Stimulated activated CD4-positive, alpha-beta T cell treated with anti-CD3 and anti-CD28 coated beads, TNF-alpha, amount 100 ng/mL, for 24 hours (primary cell): ENCODE measurements at regions not wholly inside any gene's neighbourhood (a gene's known extent, or its start where the extent isn't known, plus 50 kb on each side); places are given as distances from the start of the nearest gene placed in this dataset.
A peak's percentile ranks its signal among the peaks of the same experiment; 100 is the strongest.

Experiments used
- DNase-seq, 3 experiments: peaks; one replicate each; pipeline ENCODE4 v3.0.0-alpha.2; 2020; ENCODE audit warnings: low read depth in 3 of 3

DNA sequence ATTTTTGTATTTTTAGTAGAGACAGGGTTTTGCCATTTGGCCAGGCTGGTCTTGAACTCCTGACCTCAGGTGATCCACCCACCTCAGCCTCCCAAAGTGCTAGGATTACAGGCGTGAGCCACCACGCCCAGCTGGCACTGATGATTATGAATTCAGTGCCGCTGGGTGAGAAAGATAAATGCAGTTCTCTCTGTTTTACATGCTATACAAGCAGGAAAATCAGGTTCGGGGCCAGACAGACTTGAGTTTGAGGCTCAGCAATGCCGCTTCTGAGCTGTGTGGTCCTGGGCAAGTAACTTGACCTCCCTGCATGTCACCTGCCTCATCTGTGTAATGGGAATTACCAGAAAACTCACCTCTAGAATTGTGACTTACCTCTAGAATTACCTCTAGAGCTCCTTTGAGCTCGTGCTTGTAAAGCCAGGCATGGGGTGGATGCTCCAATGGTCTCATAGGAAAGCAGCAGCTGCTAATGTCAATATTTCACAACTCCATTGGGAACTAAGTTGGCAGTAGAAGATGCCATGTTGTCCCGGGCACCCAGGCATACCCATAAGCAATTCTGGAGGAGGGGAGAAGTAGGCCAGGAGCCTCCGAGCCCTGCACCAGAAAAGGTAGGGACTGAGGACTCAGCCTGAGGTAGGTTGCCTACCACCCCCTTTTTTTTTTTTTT lies 119.8 kb upstream of the SLC25A33 start:
- no peak for DNase-seq

DNA sequence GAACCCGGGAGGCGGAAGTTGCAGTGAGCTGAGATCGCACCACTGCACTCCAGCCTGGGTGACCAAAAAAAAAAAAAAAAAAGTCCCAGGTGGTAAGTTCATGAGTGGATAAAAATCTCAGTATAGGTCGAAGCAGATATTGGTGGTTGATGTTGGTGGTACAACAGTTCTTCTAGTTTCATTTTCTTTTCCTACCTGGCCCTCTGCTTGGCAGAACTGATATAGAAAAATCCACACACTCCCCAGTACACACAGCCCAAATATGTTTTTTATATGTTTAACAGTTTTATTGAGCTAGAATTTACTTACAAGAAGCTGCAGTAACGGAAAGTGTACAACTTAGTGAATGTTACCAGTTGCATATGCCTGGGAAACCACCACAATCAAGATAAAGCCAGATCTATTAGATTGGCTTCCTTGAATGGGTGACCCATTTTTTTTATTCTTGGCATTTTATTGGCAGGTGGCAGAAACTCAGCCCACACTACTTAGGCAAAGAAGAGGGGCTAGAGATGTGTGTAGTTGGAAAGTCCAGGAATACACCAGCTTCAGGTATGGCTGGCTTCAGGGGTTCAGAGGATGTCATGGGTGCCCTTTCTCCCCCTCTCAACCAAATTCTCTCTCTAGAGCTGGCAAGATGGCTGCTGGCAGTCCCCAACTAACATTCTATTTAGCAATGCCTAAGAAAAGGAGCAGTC lies 118.3 kb upstream of the SLC25A33 start:
- no peak for DNase-seq

DNA sequence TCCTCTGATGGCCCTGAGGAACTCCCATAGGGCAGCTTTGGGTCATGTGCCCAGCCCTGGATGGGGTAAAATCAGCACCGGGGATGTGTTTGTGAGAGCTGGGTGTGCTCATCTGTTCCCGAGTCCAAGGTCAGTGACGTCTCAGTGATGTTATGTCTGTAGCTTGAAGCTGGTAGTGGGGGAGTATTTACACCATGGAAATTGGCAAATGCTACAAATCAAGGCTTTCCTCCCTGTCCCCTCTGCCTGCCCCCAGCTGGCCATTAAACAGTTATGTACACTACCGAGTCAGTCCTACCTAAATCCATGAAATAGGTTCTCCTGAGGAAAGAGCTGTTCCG lies 117.8 kb upstream of the SLC25A33 start:
- DNase-seq, result no peak

DNA sequence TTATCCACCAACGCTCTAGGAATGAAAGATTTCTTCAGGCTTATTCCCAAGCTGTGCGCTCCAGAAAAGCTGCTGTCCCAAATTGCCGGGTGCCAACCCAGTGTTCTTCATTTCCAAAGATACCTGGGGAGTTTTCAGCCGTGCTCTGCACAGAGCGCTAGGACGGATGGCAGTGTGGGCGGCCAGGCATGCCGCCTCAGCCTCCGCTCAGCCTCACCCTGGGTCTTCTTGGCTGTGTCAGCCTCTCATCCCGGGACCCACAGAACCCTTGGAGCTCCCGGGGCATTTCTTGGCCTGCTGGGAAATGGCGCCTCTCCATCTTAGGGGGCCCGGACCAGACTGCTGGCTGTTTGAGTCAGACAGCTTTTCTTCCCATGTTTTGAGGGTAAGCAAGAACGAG lies 116.9 kb upstream of the SLC25A33 start:
- DNase-seq, result no peak

DNA sequence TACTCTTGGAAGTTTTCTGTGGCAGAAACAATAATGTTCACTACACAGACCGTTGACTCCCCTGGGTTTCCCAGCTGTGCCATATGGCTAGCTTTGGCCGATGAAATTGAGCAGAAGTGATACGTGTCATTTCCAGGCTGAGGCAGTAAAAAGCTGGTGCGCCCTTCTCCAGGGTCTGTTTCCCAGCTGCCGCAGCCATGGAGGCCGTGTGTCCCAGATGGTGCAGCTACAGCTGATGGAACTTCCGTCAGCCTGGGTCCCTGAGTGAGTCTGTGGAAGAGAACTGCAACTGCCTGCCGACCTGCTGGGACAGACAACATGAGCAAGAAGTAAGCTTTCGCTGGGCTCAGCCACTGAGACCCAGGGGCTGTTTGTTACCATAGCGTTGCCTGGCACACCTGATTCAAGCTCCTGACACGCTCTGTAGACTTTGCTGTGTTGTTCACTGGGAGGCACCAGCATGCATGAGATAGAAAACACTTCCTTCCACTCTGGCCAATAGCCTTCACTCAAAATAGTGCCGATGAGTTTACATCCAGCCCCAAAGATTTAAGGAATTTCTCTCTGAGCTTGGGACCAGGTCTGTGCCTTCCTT lies 116.3 kb upstream of the SLC25A33 start:
- DNase-seq, result no peak

DNA sequence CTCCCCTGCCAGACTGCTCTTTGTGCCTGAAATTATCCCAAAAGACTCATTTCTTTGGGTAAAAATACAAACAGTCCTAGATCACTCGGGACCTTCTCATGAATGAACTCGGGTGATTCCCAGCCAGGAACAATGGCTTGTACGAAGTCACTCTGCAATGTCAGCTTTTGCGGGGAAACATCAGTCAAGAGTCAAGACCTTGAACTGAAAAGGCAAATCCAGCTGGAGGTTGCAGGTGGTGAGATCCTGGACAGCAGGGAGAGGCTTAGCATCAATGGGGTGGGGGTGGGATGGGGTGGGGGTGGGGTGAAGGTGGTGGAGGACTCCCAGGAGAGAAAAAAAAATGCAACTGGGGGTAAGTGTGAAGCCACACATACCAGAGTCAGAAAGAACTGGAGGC lies 115.0 kb upstream of the SLC25A33 start:
- no peak for DNase-seq

DNA sequence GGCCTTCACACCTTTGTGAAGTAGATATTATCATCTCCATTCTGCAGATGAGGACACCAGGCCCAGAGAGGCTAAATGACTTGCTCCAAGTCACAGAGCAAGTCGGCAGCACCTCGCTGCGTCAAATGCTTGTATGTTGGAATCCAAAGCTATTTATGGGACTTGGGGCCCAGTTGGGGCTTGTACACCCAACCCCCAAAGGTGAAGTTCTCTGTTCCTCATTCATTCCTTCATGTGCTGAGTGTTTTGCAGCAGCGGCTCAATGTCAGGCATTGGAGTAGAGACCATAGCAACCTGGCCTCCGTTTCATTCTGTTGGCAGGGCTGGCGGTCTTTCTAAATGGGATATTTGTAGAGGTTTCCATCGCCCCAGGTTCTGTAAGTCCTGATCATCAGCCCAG lies 113.4 kb upstream of the SLC25A33 start:
- no peak for DNase-seq

DNA sequence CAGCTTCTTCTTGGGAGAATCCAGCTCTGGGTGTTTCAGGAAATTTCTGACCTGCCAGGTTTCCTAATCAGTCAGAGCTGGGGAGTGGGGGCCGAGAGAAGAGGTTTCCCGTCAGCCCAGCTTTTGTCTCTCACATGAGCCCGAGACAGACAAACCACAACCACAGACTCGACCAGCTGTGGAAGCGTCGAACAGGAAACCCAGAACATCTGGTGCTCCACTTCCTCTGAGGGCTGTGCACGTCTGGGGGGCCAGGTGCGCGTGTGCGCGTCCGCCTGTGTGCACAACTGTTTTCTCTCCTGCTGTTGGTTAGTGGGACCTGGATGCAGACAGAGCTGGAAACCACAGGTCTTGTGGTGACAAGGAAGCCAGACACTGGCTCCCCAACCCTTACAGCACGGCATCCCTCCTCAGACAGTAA lies 113.0 kb upstream of the SLC25A33 start:
- peak; percentile 35 to 70 (median 42) for DNase-seq

DNA sequence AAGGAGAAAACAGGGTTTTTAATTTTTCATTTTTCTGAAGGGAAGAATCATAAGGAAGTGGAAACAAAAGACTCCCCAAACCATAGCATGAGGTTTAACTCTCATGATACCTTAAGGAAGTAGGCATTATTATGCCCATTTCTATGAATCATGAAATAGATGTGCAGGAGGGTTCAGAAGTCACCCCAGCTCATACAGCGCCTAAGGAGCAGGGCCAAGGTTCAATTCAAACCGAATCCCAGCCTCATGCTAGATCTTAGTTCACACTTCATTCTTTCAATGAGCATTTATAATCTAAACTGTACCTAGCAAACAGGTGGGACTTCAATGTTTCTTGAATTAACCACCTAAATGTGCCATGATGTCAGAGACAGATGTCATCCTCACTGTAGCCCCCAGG lies 111.9 kb upstream of the SLC25A33 start:
- no peak for DNase-seq

DNA sequence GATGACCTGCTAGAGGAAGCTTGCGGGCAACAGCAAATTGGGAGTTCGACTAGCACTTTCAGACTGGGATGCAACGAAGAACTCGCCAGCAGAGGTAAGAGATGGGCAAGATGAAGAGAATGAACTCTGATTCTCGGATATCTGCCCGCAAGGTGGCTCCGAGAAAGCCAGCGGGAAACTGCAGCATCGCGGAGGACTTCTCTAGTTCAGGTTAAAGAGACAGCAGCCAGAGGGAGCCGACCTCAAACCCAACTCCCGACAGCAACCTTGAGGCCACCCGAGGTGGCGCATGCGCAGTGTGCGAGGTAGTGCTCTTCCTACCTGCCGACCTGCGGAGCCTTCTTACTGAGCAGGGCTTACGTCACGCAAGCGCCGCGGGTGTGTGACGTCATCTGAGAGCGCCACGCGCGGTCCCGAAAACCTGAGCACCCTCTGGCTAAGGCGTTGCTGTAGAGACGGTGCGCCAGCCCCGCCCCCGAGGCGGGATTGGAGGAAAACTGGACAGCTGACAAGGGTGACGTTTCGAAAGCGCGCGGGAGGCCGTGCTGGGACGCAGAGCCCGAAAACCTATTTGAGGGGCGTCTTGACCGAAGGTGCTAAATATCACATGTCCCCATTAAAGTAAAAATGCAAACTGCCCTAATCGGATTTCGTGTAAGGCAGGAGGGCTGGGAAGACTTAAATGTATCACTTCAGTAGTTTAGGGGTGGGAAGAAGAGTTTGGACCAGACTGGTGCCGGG lies 110.5 kb upstream of the SLC25A33 start:
- peak; percentile 99 to 100 (median 100) for DNase-seq

DNA sequence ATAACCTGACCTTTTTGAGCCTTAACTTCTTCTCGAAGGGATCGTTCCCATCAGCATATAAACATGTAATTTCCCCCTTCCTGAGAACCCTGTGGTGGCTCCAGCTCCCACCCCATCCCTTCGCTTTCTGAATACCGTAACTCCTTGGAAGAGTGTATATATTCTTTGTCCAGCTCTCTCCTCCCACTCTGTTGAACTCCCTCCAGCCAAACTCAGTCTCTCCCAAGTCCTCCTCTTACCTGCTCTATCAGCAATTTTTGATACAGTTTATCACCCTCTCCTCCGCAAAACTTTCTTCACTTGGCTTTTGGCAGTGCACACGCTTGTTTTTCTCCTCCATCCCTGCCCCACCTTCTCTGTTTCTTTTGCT lies 109.9 kb upstream of the SLC25A33 start:
- DNase-seq, result no peak

DNA sequence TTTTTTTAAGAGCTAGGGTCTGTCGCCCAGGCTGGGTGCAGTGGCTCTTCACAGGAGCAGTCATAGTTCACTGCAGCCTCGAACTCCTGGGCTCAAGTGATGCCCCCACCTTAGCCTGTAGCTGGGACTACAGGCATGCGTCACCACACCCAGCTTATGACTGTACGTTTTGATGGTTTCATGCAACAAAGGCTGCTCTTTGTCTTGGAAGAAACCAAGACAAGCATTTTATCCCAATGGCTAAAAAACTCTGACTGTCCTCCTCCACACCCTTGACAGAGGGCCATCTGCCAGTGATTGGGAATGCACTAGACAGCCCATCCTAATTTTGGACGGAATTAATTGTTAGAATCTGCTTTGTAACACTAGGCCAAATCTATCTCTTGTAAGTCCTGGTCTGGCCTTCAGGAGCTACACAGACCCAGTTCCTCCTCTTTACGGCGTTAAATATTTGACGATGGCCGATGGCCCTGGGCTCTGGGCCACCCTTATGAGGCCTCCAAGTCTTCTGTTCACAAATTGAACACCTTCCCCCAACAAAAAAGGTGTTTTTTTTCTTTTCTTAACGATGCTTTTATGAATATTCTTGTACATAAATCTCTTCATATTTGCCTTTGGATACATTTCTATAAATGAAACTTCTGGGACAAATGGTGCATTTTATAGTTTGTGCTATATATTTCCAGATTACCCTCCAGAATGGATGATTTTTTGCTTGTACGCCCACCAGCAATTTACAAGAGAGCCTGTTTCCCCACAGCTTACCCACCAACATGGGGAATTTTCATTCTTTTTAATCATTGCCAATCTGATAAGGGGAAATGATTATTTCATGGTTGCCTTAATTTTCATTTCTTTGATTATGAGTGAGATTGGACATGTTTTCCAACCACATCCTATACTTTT lies 104.8 kb upstream of the SLC25A33 start:
- DNase-seq, result no peak

DNA sequence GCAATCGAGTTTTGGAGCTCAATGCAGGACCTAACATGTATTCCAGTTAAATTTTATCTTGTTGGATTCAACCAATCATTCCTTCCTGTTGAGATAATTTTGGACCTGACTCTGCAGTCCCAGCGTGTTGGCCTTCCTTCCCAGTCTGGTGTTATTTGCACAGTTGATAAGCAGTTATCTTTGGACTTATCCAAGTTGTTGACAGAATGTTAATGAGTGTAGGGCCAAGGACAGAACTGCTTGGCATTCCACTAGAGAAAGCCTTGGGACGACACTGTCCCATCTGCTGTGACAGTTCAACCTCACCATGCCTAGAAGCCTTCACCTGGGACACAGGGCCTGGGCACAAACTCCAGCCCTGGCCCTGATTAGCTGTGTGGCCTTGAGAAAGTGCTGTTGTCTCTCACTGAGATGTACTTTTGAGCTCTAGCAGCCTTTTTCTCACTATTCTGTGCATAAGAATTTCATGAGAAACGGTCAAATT lies 104.1 kb upstream of the SLC25A33 start:
- DNase-seq, result no peak

DNA sequence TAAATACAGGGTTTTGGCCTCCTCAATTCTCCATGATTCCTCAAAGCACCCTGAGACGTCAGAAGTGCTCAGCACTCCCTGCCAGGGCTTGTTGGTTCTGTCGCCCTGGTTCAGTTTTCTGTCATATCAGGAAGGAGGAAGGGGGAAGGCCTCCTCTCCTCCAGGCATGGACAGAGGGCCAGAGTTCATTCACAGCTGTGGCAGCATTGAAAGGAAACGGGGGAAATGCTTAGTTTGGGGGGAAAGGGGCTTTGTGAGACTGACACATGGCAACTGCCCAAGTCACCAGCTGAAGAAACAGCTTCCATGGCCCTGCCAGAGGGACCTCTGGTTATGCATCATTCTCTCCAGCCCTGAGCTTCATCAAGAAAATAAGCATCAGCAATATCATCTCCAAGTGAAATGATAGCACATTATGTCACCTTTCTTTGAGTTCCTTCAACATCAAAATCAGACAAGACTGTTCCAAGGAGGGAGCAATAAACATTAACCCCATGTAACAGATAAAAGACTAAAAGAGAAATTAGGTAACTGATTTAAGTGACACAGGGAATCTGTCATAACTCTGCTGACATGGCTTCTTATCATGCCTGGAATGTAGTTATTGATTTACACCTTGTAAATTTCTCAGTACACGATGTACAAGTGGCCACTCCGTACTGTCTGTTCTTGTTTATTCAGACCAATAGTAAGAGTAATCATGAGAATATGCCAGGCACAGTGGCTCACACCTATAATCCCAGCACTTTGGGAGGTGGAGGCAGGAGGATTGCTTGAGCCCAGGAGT lies 103.2 kb upstream of the SLC25A33 start:
- no peak for DNase-seq

DNA sequence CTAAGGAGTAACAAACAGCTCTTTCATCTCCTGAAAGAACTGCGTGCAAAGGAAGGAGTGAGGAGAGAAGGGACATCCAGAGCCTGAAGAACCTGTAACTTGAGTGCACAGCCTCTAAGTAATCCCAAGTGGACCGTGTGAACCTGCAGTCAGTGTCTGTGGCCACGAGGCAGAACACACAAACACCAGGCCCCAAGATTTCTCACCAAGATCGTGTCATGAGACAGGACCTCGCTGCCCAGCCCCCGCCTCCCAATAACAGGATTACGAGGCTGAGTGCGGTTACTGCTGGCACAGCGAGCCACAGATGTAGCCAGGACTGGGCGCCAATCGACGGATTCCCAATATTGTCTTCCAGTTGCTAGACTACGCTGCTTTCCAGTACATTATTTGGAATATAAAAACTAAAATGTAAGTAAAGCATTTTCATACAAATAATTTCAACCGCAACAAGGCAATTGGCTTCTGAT lies 101.3 kb upstream of the SLC25A33 start:
- DNase-seq, result no peak

DNA sequence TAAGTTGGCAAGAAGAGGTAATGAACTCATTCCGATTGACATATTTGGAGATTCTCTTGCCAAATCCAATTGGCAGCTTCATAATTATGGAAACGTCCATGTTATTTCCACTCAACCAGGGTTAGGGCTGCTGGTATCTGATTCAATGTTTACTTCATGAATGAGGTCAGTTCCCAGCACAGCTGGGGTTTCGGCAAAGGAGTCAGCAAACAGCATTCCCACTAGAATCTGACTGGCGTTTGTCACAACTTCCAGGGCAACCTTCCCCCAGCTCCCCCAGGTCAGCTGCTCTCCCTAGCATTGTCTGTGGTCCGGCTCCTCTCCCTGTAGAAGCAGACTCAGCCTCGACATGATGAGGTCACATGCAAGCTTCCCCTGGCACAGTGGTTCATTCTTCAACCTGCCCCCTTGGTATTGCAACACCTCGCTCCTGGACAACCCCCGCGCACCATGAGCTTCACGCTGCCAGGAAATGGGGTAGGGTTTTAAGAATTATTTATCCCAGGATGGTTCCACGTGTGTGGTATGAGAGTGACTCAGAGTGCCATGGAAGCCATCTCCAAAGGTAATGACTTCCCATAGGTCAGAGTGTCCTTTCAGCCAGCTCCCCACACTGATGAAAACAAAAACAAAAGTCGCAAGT lies 100.7 kb upstream of the SLC25A33 start:
- no peak for DNase-seq

DNA sequence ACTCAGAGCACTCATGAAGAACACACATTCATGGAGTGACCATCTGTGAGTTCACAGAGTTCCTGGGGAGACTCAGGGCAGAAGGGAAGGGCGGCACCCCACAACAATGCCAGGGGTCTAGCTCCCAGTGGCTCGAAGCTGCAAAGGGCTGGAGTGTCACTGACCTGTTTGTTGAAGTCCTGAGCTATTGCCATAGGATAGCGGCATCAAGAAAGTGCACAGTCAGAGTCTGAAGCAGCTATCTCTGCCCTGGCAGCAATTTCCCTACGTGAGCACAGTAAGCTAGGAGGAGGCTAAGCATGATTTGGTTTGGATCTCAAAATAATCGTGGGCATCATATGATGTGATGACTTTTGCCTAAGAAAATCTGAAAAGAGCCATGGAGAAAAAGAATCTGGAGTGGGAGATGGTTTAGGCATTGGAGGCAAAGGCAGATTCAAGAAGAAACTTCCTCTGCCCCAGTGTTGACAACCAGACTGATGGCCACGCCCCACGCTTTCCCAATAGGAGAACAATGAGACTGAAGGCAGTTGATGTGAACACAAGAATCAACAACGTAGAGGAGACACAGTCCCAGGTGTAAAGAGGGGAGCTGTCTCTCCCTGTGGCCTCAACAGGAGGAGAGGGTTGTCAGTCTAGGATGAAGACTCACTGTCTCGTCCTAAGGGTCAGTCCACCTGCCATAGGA lies 100.0 kb upstream of the SLC25A33 start:
- DNase-seq, result no peak

DNA sequence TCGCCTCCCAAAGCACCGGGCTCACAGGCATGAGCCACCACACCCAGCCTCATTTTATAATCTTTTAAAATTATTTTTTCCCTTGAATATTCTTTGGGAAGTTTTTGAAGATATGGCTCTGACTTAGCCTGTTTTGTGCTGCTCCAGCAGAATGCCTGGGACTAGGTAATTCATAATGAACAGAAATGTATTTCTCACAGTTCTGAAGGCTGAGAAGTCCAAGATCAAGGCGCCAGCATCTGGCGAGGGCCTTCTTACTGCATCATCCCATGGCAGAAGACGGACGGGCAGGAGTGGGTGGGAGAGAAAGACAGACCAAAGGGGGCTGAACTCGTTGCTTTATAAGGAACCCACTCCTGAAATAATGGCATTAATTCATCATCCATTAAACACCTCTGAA lies 99.0 kb upstream of the SLC25A33 start:
- no peak for DNase-seq

DNA sequence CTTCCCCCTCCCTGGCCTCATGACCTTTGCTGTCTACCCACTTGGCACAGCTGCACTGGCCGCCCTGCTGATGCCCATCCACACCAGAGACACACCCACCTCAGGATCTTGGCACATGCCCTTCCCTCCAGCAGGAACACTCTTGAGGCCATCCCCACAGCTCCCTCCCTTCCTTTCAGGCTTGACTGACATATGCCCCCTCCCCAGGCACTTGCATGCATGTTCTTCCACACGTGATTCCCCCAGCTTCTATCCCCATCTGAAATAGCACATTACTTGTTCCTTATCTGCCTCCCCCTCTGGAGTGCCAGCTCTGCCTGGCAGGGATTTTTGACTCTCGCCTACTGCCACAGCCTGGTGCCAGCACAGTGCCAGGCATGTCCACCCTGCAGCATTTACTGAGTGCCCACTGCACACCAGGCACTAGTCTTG lies 98.5 kb upstream of the SLC25A33 start:
- DNase-seq, result no peak
